GM13976 (cell line): ENCODE measurements at regions not wholly inside any gene's neighbourhood (a gene's known extent, or its start where the extent isn't known, plus 50 kb on each side); places are given as distances from the start of the nearest gene placed in this dataset.

Source experiments
- DNase-seq: peaks from one replicate; pipeline ENCODE4 v3.0.0; 2012; ENCODE audit warnings: low spot score
- in situ Hi-C: fragments of 300-500 bp; cut with MboI; formaldehyde crosslinking; loops from one replicate; pipeline ENCODE4 v1.12.0; 2022; ENCODE audit warnings: low sequenced_read_pairs, mixed read lengths, inconsistent platforms; ENCODE audit not compliant: unreplicated experiment
- TF ChIP-seq, protein P1 (sequence below): IDR thresholded peaks from 2 replicates; pipeline ENCODE4 v1.5.1; 2012; ENCODE audit warnings: borderline replicate concordance, mild to moderate bottlenecking; ENCODE audit not compliant: insufficient read depth; ENCODE audit errors: extremely low read depth, missing control alignments, control extremely low read depth

DNA sequence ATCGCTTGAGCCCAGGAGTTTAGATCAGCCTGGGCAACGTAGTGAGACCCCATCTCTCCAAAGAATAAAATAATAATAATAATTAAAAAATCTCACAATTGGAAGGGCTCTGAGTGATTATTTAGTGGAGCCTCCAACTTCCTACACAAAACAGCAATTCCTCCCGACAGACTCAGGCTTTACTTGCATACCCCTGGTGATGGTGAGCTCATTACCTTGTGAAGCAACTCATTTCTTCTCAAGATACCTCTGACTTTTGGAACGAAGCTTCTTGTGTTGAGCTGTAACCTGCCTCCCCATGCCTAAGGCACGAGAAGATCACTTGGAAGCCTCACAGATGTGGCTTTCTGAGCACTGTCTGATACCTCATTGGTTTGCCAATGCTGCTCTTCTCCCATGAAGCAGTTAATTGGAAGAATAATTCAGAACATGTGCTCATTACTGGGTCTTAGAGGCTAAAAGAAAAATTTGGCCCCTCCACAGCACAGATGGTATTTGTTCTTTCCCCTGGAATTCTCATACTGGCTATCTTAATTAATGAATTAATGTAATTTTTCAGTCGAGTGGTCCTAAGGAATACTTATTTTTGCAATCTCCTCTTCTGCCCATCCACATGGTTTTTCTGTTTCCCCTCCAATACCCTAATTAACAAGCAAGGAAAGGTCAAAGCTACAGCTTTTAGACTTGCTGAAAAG is 769.0 kb downstream of the TYW1 start:
- no peak for DNase-seq
- in situ Hi-C loops = no loop called here
- TF ChIP-seq, protein P1, sequence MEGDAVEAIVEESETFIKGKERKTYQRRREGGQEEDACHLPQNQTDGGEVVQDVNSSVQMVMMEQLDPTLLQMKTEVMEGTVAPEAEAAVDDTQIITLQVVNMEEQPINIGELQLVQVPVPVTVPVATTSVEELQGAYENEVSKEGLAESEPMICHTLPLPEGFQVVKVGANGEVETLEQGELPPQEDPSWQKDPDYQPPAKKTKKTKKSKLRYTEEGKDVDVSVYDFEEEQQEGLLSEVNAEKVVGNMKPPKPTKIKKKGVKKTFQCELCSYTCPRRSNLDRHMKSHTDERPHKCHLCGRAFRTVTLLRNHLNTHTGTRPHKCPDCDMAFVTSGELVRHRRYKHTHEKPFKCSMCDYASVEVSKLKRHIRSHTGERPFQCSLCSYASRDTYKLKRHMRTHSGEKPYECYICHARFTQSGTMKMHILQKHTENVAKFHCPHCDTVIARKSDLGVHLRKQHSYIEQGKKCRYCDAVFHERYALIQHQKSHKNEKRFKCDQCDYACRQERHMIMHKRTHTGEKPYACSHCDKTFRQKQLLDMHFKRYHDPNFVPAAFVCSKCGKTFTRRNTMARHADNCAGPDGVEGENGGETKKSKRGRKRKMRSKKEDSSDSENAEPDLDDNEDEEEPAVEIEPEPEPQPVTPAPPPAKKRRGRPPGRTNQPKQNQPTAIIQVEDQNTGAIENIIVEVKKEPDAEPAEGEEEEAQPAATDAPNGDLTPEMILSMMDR = no peak

DNA sequence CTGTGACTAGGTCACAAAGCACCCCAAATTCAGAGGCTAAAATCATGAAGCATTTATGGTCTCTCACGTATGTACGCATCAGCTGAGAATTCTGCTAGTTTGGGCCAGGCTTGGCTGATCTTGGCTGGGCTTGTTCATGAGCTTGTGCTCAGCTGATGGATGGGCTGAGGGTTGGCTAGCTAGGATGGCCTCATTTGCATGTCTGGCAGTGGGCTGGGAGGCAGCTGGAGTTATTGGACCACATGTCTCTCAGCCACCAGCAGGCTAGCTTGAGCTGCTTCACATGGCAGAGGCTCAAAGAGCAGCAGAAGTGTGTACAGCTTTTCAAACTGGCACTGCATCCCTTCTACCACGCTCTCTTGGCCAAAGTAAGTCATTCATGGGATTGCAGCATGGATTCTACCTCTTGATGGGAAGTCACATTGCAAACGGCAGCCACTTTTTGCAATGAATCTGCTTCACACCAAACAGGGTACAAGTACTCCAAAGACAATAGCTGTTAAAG is 770.3 kb downstream of the TYW1 start:
- no peak for DNase-seq
- in situ Hi-C loops = no loop called here
- TF ChIP-seq, protein P1 = no peak

DNA sequence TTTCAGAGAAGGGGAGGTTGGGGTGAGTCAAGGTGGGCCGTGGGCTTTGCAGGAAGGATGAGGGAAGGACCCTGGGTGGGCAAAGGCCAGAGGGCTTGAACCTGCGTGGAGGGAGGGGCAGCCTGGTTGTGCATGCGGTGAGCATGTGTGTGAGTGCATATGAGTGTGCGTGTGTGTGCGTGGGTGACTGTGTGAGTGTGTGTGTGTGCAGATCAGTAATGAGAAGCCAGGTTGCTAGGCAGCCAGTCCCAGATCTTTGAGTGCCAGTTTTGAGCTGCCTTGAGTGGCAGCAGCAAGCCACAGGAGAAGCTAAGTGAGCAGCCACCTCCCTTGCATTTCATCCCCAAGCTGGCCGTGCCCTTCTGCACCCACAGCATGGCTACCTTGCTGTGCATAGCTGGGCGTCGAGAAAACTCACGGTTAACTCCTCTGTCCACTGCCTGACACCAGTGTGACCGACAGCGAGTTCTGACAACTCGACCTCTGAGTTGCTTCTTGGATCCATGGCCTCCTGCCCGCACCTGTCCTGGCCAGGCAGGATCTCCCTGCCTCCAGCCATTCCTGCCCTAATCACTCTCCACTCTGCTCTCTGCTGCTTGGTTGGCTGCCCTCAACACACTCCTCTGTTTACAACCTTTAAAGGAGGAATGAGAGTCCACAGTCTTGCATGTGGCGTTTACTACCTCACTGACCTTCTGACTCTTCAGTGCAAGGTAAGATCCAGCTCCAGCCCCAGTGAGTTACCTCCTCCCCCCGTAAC is 775.4 kb downstream of the TYW1 start:
- TF ChIP-seq, protein P1 = no peak
- in situ Hi-C loops = no loop called here
- DNase-seq = no peak

DNA sequence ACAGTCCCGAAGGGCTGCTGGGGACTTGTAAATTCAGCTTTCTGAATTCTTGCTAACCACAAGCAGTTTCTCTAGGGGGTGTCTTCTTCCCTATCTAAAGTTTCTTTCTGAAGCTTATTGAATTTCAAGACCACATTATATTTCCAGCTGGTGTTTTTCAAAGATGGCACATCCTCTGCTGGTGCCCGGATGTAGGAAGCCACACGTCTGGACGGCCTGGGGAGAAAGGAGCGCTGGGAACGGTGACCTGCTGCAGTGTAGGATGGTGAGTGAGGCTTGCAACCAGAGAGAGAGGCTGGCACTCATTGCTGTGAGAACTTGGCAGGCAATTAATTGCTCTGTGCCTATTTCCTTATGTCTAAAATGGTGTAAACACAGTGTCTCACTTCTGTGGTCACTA is 776.4 kb downstream of the TYW1 start:
- no peak for DNase-seq
- in situ Hi-C loops = no loop called here
- TF ChIP-seq, protein P1 = no peak

DNA sequence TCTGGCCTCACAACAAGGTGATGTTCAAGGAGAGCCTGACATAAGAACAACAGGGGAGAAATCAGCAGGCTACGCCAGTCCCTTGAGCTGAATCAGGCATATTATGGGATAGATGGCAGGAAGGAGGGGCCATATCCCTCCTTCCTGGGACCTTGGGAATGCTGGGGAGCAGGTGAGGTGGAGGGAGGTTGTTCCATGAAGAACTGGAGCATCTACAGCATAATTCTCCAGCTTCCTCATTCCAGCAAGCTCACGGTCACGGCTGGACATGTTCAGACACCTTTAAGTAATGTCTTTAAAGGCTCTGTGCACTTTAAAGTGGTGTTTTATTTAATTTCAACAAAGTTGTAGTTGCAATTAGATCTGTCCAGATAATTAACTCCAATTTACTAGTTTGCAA is 780.5 kb downstream of the TYW1 start:
- DNase-seq = no peak
- TF ChIP-seq, protein P1 = no peak

DNA sequence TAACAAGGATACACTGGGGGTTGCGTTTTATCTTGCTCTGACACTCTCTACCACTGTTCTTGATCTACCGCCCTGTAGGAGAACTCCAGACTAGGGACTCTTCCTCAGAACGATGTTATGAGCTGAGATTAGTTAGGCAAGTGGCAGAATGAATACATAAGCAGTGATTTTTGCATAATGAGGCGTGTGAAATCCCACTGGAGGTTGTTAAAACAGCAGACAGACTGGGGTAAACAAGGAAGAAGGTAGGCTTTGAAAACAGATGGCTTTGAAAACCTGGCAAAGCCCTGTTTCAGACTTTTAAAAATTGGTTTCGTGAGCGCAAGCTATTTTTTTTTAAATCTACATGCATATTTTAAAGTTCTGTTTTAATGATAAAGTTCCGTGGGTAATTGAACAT is 785.2 kb downstream of the TYW1 start:
- in situ Hi-C loops = no loop called here
- DNase-seq = no peak
- TF ChIP-seq, protein P1 = no peak

More for the DNA sequence above, 780.5 kb downstream of the TYW1 start:
- in situ Hi-C loops = no loop called here

DNA sequence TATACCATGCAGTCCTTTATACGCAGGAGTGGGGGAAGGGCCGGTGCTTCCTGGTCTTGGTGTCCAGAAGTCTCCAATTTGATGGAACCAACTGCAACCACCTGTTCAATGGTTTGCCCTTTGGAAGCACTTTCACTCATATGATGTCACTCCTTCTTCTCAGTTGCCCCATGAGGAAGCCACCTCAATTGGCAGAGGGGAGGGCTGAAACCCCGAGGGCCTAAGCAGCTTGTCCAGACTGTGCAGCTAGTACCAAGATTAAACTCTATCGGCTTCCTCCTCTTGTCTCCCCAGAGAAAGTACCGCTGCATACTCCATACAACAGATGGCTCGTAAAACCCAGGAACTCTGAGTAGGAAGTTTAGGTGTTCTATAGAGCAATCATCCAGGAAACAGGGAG is 789.4 kb downstream of the TYW1 start:
- in situ Hi-C loops = no loop called here
- no peak for DNase-seq
- TF ChIP-seq, protein P1 = no peak
